ENCODE measurements at regions not wholly inside any gene's neighbourhood (a gene's known extent, or its start where the extent isn't known, plus 50 kb on each side); places are given as distances from the start of the nearest gene placed in this dataset.

DNA sequence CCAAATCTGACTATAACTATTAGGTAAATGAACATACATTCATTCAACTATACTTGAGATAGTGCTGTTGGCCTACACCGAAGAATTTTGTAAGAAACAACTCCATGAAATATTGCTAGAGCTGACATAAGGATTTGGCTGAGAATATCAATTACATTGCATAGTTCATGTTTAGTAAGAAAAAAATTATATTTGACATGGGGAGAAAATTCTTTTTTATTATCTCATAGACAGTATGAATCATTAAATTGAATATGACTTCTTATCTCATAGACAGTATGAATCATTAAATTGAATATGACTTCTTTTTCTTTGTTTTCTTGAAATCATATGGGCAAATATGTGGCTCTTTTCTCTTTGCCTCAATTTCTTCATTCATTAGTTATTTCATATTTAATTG, 212.3 kb upstream of the HSF2 start:
- Histone ChIP-seq H3K4me3 (ENCODE audit: low read depth in 1 of 3, low read length in 3 of 3) (no peak overlapping the region), H3K4me1 (ENCODE audit: control insufficient read depth in 3 of 3, insufficient read depth in 2 of 3, low read depth in 1 of 3, low read length in 2 of 3) (no peaks in the 10 kb centered on the region), H3K27ac (ENCODE audit: low read depth in 1 of 3, low read length in 2 of 3) (no peak overlapping the region), H3K9me3 (ENCODE audit: control insufficient read depth in 2 of 2, insufficient read depth in 1 of 2, low read depth in 1 of 2, low read length in 1 of 2) (no peaks in the 10 kb centered on the region), H3K27me3 (ENCODE audit: control insufficient read depth in 3 of 3, insufficient read depth in 3 of 3, low read length in 3 of 3) (no peaks in the 10 kb centered on the region), H3K36me3 (ENCODE audit: control insufficient read depth in 3 of 3, insufficient read depth in 2 of 3, low read depth in 1 of 3, low read length in 3 of 3) (no peaks in the 10 kb centered on the region)
- FAIRE-seq = peak; percentile 53
- DNase-seq = no peak
- 50 to 90% (median 89%) methylated on average over 1 of the region's 1 CpG for WGBS, 3 donors

DNA sequence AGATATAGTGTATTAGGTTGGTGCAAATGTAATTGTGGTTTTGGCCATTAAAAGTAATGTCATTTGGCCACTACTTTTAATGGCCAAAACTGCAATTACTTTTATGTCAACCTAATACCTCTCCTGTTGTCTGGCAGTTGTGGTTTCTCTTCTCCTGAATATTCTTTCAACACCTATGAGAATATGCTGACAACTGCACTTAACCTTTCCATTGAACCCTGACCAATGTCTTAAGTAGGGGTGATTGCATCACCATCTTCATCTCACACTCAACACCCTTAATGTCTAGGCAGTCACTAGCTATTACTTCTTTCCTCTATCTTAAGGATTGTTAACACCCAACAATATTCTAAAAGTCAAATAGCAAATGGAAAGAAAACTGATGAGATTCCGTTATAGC, 200.5 kb upstream of the HSF2 start:
- Histone ChIP-seq H3K27ac (ENCODE audit: low read depth in 1 of 3, low read length in 2 of 3) (no peak overlapping the region), H3K4me1 (ENCODE audit: control insufficient read depth in 3 of 3, insufficient read depth in 2 of 3, low read depth in 1 of 3, low read length in 2 of 3) (no peaks in the 10 kb centered on the region), H3K9me3 (ENCODE audit: control insufficient read depth in 2 of 2, insufficient read depth in 1 of 2, low read depth in 1 of 2, low read length in 1 of 2) (no peaks in the 10 kb centered on the region), H3K4me3 (ENCODE audit: low read depth in 1 of 3, low read length in 3 of 3) (no peak overlapping the region), H3K36me3 (ENCODE audit: control insufficient read depth in 3 of 3, insufficient read depth in 2 of 3, low read depth in 1 of 3, low read length in 3 of 3) (no peaks in the 10 kb centered on the region), H3K27me3 (ENCODE audit: control insufficient read depth in 3 of 3, insufficient read depth in 3 of 3, low read length in 3 of 3) (no peaks in the 10 kb centered on the region)
- FAIRE-seq (no peak), DNase-seq (peak in 1 of 2 donors; percentile 3)
- WGBS, 3 donors = 55 to 85% (median 84%) methylated on average over 1 of the region's 1 CpG

DNA sequence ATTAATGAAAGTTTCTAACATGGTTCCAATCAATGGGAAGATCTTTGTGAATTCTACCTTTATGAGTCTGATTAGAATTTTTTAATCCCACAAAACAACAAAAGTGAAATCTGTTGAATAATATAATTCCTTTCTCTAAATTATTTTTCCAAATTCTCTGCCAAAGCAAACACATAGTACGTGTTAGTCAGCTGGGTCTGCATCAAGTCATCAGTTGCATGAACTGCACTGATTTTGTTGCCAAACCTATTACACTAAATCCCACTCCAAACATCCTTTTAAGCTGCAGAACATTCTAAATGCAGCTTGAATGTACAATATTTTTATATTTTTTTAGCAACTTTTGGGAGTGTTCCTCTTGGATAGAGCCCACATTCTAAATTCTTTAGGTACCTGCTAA, 199.0 kb upstream of the HSF2 start:
- 52 to 76% (median 53%) methylated on average over 1 of the region's 1 CpG for WGBS, 3 donors
- no peak for DNase-seq
- no peaks in the 10 kb centered on the region for H3K9me3 ChIP-seq (ENCODE audit: control insufficient read depth in 2 of 2, insufficient read depth in 1 of 2, low read depth in 1 of 2, low read length in 1 of 2)
- no peak overlapping the region for H3K4me3 ChIP-seq (ENCODE audit: low read depth in 1 of 3, low read length in 3 of 3)
- no peaks in the 10 kb centered on the region for H3K36me3 ChIP-seq (ENCODE audit: control insufficient read depth in 3 of 3, insufficient read depth in 2 of 3, low read depth in 1 of 3, low read length in 3 of 3)
- FAIRE-seq = no peak
- no peak overlapping the region for H3K27ac ChIP-seq (ENCODE audit: low read depth in 1 of 3, low read length in 2 of 3)
- H3K4me1 ChIP-seq (ENCODE audit: control insufficient read depth in 3 of 3, insufficient read depth in 2 of 3, low read depth in 1 of 3, low read length in 2 of 3) = no peaks in the 10 kb centered on the region
- H3K27me3 ChIP-seq (ENCODE audit: control insufficient read depth in 3 of 3, insufficient read depth in 3 of 3, low read length in 3 of 3) = no peaks in the 10 kb centered on the region

DNA sequence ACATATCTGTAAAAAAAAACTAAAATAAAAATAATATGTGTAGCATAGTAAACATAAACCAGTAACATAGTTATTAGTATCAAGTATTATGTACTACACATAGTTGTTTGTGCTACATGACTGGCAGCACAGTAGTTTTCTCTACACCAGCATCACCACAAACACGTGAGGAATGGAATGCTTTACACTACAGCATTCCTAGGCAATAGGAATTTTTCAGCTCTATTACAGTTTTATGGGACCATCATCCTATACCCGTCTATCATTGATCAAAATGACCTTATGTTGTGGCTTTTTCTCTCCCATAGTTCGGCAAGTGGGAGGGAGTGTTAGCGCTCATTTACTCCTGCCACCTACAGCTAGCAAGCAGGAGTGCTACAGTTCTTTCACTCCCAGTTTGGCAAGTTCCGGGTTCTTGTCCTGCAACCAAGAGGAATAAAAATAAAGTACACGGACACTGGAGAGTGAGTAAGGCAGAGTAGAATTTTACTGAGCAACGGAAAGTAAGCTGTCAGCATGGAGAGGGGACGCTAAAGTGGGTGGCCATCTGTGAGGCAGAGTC, 196.8 kb upstream of the HSF2 start:
- no peak overlapping the region for H3K4me3 ChIP-seq (ENCODE audit: low read depth in 1 of 3, low read length in 3 of 3)
- WGBS, 3 donors = 85 to 88% (median 86%) methylated on average over 8 of the region's 8 CpGs
- H3K27me3 ChIP-seq (ENCODE audit: control insufficient read depth in 3 of 3, insufficient read depth in 3 of 3, low read length in 3 of 3) = no peaks in the 10 kb centered on the region
- no peak overlapping the region for H3K27ac ChIP-seq (ENCODE audit: low read depth in 1 of 3, low read length in 2 of 3)
- H3K9me3 ChIP-seq (ENCODE audit: control insufficient read depth in 2 of 2, insufficient read depth in 1 of 2, low read depth in 1 of 2, low read length in 1 of 2) = no peaks in the 10 kb centered on the region
- FAIRE-seq (no peak), DNase-seq (no peak)
- H3K4me1 ChIP-seq (ENCODE audit: control insufficient read depth in 3 of 3, insufficient read depth in 2 of 3, low read depth in 1 of 3, low read length in 2 of 3) = no peaks in the 10 kb centered on the region
- no peaks in the 10 kb centered on the region for H3K36me3 ChIP-seq (ENCODE audit: control insufficient read depth in 3 of 3, insufficient read depth in 2 of 3, low read depth in 1 of 3, low read length in 3 of 3)

DNA sequence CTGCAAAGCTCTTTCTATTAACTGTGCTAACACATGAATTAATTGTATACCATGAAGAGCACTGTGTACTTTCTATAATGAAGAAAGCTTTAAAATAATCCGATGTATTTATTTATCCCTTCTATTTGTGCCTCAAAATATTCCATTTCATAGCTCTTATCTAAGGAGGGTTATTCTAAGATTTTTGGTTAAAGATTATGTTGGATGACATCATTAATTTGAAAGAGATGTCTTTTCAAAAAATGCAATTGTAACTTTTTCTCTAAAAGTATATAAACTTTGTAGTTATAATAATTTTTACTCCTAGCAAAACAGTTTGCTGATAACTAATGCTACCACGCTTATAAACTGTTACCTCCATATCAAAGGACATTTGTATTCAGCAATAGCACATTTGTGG, 192.4 kb upstream of the HSF2 start:
- FAIRE-seq (no peak), DNase-seq (no peak)
- WGBS, 3 donors = 63 to 86% (median 80%) methylated on average over 2 of the region's 2 CpGs
- no peaks in the 10 kb centered on the region for H3K4me1 ChIP-seq (ENCODE audit: control insufficient read depth in 3 of 3, insufficient read depth in 2 of 3, low read depth in 1 of 3, low read length in 2 of 3)
- H3K36me3 ChIP-seq (ENCODE audit: control insufficient read depth in 3 of 3, insufficient read depth in 2 of 3, low read depth in 1 of 3, low read length in 3 of 3) = no peaks in the 10 kb centered on the region
- H3K27me3 ChIP-seq (ENCODE audit: control insufficient read depth in 3 of 3, insufficient read depth in 3 of 3, low read length in 3 of 3) = no peaks in the 10 kb centered on the region
- H3K27ac ChIP-seq (ENCODE audit: low read depth in 1 of 3, low read length in 2 of 3) = no peak overlapping the region
- H3K4me3 ChIP-seq (ENCODE audit: low read depth in 1 of 3, low read length in 3 of 3) = no peak overlapping the region
- H3K9me3 ChIP-seq (ENCODE audit: control insufficient read depth in 2 of 2, insufficient read depth in 1 of 2, low read depth in 1 of 2, low read length in 1 of 2) = no peaks in the 10 kb centered on the region

DNA sequence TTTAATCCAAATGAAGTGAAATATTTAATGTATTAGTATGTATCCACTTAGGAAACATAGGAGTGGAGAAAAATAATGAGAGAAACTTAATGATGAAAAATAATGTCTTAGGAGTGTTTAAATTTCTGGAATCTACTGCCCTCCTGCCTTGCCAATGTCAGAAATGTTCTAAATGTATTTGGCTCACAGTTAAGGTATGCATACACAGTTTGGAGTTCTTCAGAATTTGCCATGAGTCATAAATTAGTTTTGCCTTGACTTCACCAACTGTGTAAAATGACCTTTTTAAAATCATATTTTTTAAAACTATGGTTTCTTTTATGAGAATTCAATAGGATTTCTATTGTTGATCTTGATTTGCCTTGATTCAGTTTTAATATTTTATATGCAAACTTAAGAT, 191.7 kb upstream of the HSF2 start:
- Histone ChIP-seq H3K4me1 (ENCODE audit: control insufficient read depth in 3 of 3, insufficient read depth in 2 of 3, low read depth in 1 of 3, low read length in 2 of 3) (no peaks in the 10 kb centered on the region), H3K27me3 (ENCODE audit: control insufficient read depth in 3 of 3, insufficient read depth in 3 of 3, low read length in 3 of 3) (no peaks in the 10 kb centered on the region), H3K9me3 (ENCODE audit: control insufficient read depth in 2 of 2, insufficient read depth in 1 of 2, low read depth in 1 of 2, low read length in 1 of 2) (no peaks in the 10 kb centered on the region), H3K36me3 (ENCODE audit: control insufficient read depth in 3 of 3, insufficient read depth in 2 of 3, low read depth in 1 of 3, low read length in 3 of 3) (no peaks in the 10 kb centered on the region), H3K27ac (ENCODE audit: low read depth in 1 of 3, low read length in 2 of 3) (no peak overlapping the region), H3K4me3 (ENCODE audit: low read depth in 1 of 3, low read length in 3 of 3) (no peak overlapping the region)
- DNase-seq (no peak), FAIRE-seq (no peak)

DNA sequence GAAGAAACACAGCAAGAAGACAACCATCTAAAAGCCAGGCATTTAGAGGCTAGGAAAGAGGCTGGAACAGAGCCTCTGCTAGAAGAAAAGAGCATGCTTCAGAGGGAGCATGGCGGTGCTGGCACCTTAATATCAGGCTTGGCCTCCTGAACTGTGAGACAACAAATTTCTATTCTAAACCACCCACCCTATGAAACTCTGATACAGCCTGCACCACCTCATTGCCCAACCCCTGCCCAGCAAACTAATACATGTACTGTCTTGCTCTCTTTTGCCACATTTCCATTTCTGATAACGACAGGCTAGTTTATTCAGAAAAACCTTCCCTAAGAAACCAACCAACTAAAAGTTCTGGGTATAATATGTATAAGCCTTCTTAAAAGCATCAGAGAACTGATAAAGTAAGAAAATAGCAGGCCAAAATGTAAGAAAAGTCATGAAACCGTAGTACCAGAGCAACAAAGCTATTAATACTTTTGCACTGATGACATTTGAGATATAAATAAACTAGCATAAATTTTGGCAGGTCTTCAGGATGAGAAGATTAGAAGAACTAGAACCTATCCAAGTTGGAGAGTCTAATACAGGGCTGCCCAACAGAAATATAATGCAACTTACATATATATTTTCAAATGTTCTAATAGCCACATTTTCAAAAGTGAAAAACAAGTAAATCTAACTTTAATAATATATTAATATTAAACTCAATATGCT, 184.7 kb upstream of the HSF2 start:
- FAIRE-seq (no peak), DNase-seq (no peak)
- no peaks in the 10 kb centered on the region for H3K36me3 ChIP-seq (ENCODE audit: control insufficient read depth in 3 of 3, insufficient read depth in 2 of 3, low read depth in 1 of 3, low read length in 3 of 3)
- no peaks in the 10 kb centered on the region for H3K9me3 ChIP-seq (ENCODE audit: control insufficient read depth in 2 of 2, insufficient read depth in 1 of 2, low read depth in 1 of 2, low read length in 1 of 2)
- H3K4me3 ChIP-seq (ENCODE audit: low read depth in 1 of 3, low read length in 3 of 3) = no peak overlapping the region
- no peak overlapping the region for H3K27ac ChIP-seq (ENCODE audit: low read depth in 1 of 3, low read length in 2 of 3)
- H3K27me3 ChIP-seq (ENCODE audit: control insufficient read depth in 3 of 3, insufficient read depth in 3 of 3, low read length in 3 of 3) = no peaks in the 10 kb centered on the region
- no peaks in the 10 kb centered on the region for H3K4me1 ChIP-seq (ENCODE audit: control insufficient read depth in 3 of 3, insufficient read depth in 2 of 3, low read depth in 1 of 3, low read length in 2 of 3)
- WGBS, 3 donors = 78 to 88% (median 81%) methylated on average over 3 of the region's 3 CpGs

DNA sequence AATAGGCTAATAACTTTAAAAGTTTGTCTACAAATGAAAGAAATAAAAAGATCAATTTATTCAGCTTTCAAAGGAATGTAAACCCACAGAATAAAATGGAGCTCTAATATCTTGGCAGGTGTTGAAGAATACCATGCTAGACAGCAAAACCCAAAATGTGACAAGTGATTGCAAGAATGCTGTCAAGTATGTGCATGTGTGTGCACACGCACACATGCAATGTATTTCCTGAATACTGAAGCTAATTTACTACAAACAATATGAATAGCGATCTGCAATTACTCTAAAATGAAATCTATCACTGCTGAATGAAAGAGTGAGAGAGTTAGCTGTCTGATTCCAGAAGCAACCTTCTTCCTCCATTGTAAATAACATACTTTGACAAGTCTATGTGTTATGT, 179.2 kb upstream of the HSF2 start:
- no peak for DNase-seq
- Histone ChIP-seq H3K27ac (ENCODE audit: low read depth in 1 of 3, low read length in 2 of 3) (no peak overlapping the region), H3K36me3 (ENCODE audit: control insufficient read depth in 3 of 3, insufficient read depth in 2 of 3, low read depth in 1 of 3, low read length in 3 of 3) (no peaks in the 10 kb centered on the region), H3K9me3 (ENCODE audit: control insufficient read depth in 2 of 2, insufficient read depth in 1 of 2, low read depth in 1 of 2, low read length in 1 of 2) (no peaks in the 10 kb centered on the region), H3K27me3 (ENCODE audit: control insufficient read depth in 3 of 3, insufficient read depth in 3 of 3, low read length in 3 of 3) (no peaks in the 10 kb centered on the region), H3K4me3 (ENCODE audit: low read depth in 1 of 3, low read length in 3 of 3) (no peak overlapping the region), H3K4me1 (ENCODE audit: control insufficient read depth in 3 of 3, insufficient read depth in 2 of 3, low read depth in 1 of 3, low read length in 2 of 3) (no peaks in the 10 kb centered on the region)
- FAIRE-seq = no peak
- WGBS, 3 donors = 86 to 90% (median 86%) methylated on average over 2 of the region's 2 CpGs

DNA sequence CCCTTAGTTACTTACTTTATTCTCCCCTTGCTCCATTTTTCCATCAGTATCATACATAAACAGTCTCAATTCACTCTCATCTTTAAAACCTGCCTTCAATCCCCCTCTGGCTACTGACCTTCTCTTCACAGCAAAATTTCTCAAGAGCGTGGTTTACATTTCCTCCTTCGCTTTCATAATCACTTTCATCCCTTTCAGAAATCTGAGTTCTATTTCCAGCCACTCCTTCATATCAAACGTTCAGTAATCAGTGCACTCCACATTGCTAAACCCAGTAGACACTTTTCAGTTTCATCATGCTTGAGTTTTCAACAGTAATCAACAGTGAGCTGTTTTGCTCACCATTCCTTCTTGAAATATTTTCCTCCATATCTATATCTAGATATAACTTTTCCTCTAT, 176.7 kb upstream of the HSF2 start:
- Histone ChIP-seq H3K4me3 (ENCODE audit: low read depth in 1 of 3, low read length in 3 of 3) (no peak overlapping the region), H3K27ac (ENCODE audit: low read depth in 1 of 3, low read length in 2 of 3) (no peak overlapping the region), H3K9me3 (ENCODE audit: control insufficient read depth in 2 of 2, insufficient read depth in 1 of 2, low read depth in 1 of 2, low read length in 1 of 2) (peaks cover 0 to 2% of the 10 kb centered on the region in 2 donors), H3K4me1 (ENCODE audit: control insufficient read depth in 3 of 3, insufficient read depth in 2 of 3, low read depth in 1 of 3, low read length in 2 of 3) (no peaks in the 10 kb centered on the region), H3K27me3 (ENCODE audit: control insufficient read depth in 3 of 3, insufficient read depth in 3 of 3, low read length in 3 of 3) (no peaks in the 10 kb centered on the region), H3K36me3 (ENCODE audit: control insufficient read depth in 3 of 3, insufficient read depth in 2 of 3, low read depth in 1 of 3, low read length in 3 of 3) (no peaks in the 10 kb centered on the region)
- DNase-seq (no peak), FAIRE-seq (no peak)
- WGBS, 3 donors = 54 to 57% (median 56%) methylated on average over 3 of the region's 3 CpGs

Data from small intestine (tissue), 7 donors.